NOMO-1 (cell line): ENCODE measurements at regions not wholly inside any gene's neighbourhood (a gene's known extent, or its start where the extent isn't known, plus 50 kb on each side); places are given as distances from the start of the nearest gene placed in this dataset.
"Not testable (repeated sequence)": the region's sequence is repeated elsewhere in the genome, so short reads cannot be mapped to it uniquely, and the experiment has no call there.

Experiments used
- DNase-seq, 2 experiments: peaks; one replicate each; lab custom pipeline; 2025; ENCODE audit not compliant: unreplicated experiment in 2 of 2; lab: John Stamatoyannopoulos, UW

GRCh38 chr12:102299731-102300130 is 102.1 kb upstream of the PMCH start:
- DNase-seq: no peak

GRCh38 chr12:102298022-102298421 is 100.4 kb upstream of the PMCH start:
- DNase-seq: no peak

- no peak for DNase-seq
Observed at GRCh38 chr12:102297412-102297811, 99.8 kb upstream of the PMCH start.

- no peak for DNase-seq
Observed at GRCh38 chr12:102294568-102294967, 96.9 kb upstream of the PMCH start.

- not testable (repeated sequence) for DNase-seq
Observed at GRCh38 chr12:102291498-102292440, 94.1 kb upstream of the PMCH start.

GRCh38 chr12:102289702-102290101 is 92.1 kb upstream of the PMCH start:
- DNase-seq: not testable (repeated sequence)

- DNase-seq: no peak
Observed at GRCh38 chr12:102281231-102281630, 83.6 kb upstream of the PMCH start.

- not testable (repeated sequence) for DNase-seq
Observed at GRCh38 chr12:102255687-102256086, 58.1 kb upstream of the PMCH start.

- DNase-seq: not testable (repeated sequence)
Observed at GRCh38 chr12:102251005-102251404, 53.4 kb upstream of the PMCH start.

GRCh38 chr12:102249079-102249841 is 51.6 kb upstream of the PMCH start:
- no peak for DNase-seq
